GM19035 (cell line): ENCODE measurements at regions not wholly inside any gene's neighbourhood (a gene's known extent, or its start where the extent isn't known, plus 50 kb on each side); places are given as distances from the start of the nearest gene placed in this dataset.

Source experiments
- ATAC-seq: cut with Tn5 transposase; IDR thresholded peaks from one replicate; pipeline ENCODE4 v1.9.1; 2021; ENCODE audit not compliant: unreplicated experiment

- no peak for ATAC-seq
Measured at GRCh38 chr10:4691301-4691700, 134.7 kb upstream of the AKR1E2 start.

- ATAC-seq, result no peak
Measured at GRCh38 chr10:4688601-4689000, 137.4 kb upstream of the AKR1E2 start.

- no peak for ATAC-seq
Measured at GRCh38 chr10:4688168-4688567, 137.8 kb upstream of the AKR1E2 start.

- ATAC-seq, result no peak
Measured at GRCh38 chr10:4687397-4687796, 138.6 kb upstream of the AKR1E2 start.

- no peak for ATAC-seq
Measured at GRCh38 chr10:4686644-4686996, 139.4 kb upstream of the AKR1E2 start.

GRCh38 chr10:4685904-4686643, 139.9 kb upstream of the AKR1E2 start:
- no peak for ATAC-seq

- ATAC-seq, result no peak
Measured at GRCh38 chr10:4685491-4685890, 140.5 kb upstream of the AKR1E2 start.

GRCh38 chr10:4684434-4684833, 141.6 kb upstream of the AKR1E2 start:
- no peak for ATAC-seq

- no peak for ATAC-seq
Measured at GRCh38 chr10:4683838-4684237, 142.2 kb upstream of the AKR1E2 start.

GRCh38 chr10:4683137-4683536, 142.9 kb upstream of the AKR1E2 start:
- no peak for ATAC-seq

GRCh38 chr10:4678951-4679671, 146.9 kb upstream of the AKR1E2 start:
- no peak for ATAC-seq

GRCh38 chr10:4678023-4678950, 147.7 kb upstream of the AKR1E2 start:
- ATAC-seq, result no peak

GRCh38 chr10:4677296-4678021, 148.5 kb upstream of the AKR1E2 start:
- ATAC-seq, result no peak

- ATAC-seq, result no peak
Measured at GRCh38 chr10:4676566-4676965, 149.4 kb upstream of the AKR1E2 start.

- no peak for ATAC-seq
Measured at GRCh38 chr10:4675808-4676207, 150.2 kb upstream of the AKR1E2 start.

- ATAC-seq, result no peak
Measured at GRCh38 chr10:4673279-4674040, 152.5 kb upstream of the AKR1E2 start.

GRCh38 chr10:4672201-4672600, 153.8 kb upstream of the AKR1E2 start:
- no peak for ATAC-seq

GRCh38 chr10:4671451-4672145, 154.4 kb upstream of the AKR1E2 start:
- no peak for ATAC-seq

GRCh38 chr10:4670737-4671136, 155.3 kb upstream of the AKR1E2 start:
- ATAC-seq, result no peak

- ATAC-seq, result no peak
Measured at GRCh38 chr10:4669585-4669984, 156.4 kb upstream of the AKR1E2 start.
